ENCODE measurements at regions not wholly inside any gene's neighbourhood (a gene's known extent, or its start where the extent isn't known, plus 50 kb on each side); places are given as distances from the start of the nearest gene placed in this dataset.
"Not testable (repeated sequence)": the region's sequence is repeated elsewhere in the genome, so short reads cannot be mapped to it uniquely, and the experiment has no call there.

DNA sequence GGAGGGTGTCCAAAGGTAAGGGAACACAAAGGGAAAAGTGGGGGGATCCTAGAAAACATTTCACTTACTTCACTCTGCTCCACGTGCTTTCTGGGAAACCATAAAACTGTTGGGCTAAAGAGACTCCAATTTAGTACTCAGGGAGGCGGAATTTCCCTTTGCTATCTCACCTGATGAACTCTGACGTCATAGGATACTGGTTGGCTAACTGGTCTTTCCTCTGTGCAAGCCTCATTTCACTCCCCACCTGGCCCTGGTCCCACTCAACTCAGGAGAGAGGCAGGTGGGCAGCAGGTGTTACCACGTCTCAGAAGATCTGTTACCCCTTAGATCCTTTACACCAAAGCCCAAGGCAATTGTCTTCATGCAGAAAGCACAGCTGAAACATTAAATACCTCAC lies 51.8 kb upstream of the PMAIP1 start:
- DNase-seq (ENCODE audit: extremely low read depth in 1 of 11, low read depth in 9 of 11, low spot score in 4 of 11), result no peak

DNA sequence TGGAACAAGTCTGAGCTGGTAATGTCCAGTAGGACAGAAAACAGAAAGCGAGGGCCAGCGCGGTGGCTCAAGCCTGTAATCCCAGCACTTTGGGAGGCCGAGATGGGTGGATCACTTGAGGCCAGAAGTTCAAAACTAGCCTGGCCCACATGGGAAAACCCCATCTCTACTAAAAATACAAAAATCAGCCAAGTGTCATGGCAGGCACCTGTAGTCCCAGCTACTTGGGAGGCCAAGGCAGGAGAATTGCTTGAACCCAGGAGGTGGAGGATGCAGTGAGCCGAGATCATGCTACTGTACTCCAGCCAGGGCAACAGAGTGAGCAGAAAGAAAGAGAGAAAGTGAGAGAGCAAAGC lies 52.3 kb upstream of the PMAIP1 start:
- not testable (repeated sequence) for DNase-seq (ENCODE audit: extremely low read depth in 1 of 11, low read depth in 9 of 11, low spot score in 4 of 11)

DNA sequence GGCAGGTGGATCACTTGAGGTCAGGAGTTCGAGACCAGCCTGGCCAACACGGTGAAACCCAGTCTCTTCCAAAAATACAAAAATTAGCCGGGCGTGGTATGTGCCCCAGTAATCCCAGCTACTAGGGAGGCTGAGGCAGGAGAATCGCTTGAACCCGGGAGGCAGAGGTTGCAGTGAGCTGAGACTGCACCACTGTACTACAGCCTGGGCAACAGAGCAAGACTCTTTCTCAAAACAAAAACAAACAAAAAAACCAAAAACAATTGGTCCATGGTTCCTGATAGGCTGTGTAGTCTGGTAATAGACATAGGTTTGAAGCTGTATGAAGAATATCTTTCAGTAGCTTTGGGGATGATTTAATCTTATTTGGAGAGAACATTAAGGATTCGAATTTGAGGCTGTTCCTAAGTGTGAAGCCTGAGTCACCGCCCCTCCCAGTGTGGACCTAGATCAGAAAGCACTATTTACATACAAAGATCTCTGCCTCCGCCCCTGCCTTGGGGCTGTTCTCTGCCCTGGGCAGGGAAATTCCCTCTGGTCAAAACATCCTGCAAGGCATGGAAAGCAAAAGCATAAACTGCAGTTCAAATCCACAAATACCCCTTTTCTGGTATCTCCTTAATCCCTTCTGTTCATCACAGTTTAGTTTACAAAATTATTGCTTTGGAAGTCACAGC lies 52.8 kb upstream of the PMAIP1 start:
- no peak for DNase-seq (ENCODE audit: extremely low read depth in 1 of 11, low read depth in 9 of 11, low spot score in 4 of 11)

DNA sequence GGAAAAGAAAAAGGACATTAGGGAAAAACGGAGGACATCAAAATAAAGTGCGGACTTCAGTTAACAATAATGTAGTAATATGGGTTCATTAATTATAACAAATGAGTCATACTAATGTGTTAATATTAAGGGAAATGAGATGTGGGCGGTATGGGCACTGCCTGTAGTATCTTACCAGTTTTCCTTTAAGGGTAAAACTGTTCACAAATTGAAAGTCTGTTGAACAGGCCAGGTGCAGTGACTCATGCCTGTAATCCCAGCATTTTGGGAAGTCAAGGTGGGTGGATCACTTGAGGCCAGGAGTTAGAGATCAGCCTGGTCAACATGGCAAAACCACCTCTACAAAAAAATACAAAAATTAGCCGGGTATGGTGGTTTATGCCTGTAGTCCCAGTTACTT lies 56.8 kb upstream of the PMAIP1 start:
- DNase-seq (ENCODE audit: extremely low read depth in 1 of 11, low read depth in 9 of 11, low spot score in 4 of 11), result no peak

DNA sequence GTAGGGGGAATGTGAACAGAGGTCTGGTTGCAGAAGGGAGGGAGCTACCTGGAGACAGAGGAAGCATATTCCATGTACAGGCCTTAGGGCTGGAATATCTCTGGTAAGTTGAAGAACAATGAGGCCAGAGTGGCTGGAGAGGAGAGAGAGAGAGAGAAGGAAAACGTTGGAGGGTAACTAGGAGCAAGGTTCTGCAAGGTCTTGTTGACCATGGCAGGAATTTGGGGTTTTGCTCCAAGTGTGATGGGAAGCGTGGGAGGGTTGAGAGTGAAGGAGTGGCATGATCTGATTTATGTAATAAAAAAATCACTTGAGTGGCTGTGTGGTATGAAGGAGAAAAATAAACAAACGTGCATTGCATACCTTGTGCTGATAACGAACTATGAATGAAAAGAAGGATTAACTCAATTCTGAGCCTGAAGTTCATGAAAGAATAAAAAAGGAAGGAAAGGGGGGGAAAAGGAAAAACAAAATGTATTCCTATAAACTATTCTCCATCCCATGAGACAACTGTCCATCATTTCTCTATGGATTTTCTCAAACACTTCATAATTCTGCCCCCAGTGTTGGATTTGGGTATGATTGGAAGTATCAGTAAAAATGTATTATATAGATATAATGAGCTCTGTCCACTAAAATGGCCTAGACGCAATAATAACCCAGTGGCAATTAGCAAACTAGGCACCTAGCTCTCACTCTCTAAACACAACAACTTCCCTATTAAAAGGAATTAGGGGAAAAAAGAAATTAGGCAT lies 59.7 kb upstream of the PMAIP1 start:
- DNase-seq (ENCODE audit: extremely low read depth in 1 of 11, low read depth in 9 of 11, low spot score in 4 of 11), result no peak

DNA sequence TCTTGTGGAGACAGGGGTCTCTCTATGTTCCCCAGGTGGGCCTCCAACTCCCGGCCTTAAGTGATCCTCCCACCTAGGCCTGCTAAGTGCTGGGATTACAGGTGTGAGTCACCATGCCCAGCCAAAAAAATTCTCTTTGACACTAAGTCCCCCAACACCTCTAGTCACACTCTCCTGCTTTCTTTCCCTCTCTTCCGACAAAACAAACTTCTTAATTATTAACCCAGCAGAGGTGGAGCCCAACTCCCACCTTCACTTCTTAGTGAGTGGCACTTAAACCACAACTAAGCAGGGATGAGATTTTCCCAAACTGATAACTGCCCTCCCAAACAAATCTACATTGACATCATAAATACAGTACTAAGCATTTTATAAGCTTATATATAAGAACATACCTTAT lies 60.5 kb upstream of the PMAIP1 start:
- DNase-seq (ENCODE audit: extremely low read depth in 1 of 11, low read depth in 9 of 11, low spot score in 4 of 11), result no peak

DNA sequence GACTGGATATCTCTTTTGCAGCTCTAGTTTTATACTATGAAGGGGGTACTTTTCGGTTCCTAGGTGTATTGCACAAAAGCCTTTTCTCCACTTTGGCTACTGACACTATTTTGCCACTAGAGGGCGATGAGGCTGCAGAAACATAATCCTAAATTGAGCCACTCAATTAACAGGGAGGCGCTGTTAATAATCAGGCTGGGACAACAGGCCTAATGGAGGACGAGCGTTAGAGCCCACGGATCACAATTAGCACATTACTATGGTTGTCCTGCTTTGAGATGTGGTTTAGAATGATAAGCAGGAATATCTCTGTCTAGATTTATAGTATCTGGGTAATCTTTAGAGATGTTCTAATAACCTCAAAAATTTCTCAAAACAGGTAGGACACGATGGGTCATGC lies 62.2 kb upstream of the PMAIP1 start:
- DNase-seq (ENCODE audit: extremely low read depth in 1 of 11, low read depth in 9 of 11, low spot score in 4 of 11), result peak in 6 of 11 donors; percentile 35 to 56 (median 42)

DNA sequence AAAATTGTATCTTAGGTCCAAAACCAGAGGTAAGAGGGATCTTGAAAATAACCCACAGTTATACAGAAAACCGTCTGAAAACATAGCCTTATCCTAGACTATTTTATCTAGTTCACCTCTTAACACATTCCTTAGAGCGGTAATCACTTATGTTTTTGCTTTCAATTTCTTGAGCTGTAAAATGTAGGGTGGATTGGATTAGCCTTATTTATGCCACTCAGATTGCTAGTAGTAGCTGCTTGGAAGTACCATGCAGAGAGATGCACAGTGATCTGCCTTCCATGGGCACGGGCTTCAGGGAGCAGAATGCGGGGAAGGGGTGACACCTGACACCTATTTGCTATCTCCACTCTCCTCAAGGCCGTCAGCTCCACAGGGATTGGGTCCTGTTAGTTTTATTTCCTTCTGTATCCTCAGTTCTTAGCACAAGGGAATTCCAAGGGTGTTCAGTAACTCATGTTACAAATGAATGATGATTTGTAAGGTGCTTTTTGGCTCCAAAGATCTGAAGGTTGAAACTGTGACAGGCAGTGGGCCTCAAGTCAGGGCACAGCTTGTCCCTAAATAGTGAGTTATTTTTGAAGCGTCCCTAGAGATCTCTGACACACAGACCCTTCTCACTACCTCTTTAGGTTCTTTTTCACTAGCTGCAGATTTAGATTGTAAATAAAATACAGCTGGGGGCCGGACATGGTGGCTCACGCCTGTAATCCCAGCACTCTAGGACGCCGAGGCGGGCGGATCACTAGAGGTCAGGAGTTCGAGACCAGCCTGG lies 64.0 kb upstream of the PMAIP1 start:
- DNase-seq (ENCODE audit: extremely low read depth in 1 of 11, low read depth in 9 of 11, low spot score in 4 of 11), result no peak

DNA sequence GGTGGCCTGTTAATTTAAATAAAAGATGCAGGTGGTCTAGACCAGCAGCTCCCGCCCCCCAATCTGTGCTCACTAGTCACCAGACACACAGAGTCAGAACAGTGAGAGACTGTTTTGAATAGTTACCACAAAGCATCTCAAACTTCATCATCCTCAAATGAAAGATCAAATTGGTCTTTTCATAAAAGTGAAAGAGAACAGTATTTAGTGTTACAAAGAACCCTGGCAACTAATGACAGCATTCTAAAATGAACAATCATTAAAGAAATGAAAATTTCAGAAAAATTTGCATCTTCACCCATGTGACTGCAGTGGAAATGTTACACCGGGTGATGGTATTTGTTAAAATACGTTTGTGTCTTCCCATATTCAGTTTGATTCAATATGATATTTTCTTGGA lies 65.5 kb upstream of the PMAIP1 start:
- DNase-seq (ENCODE audit: extremely low read depth in 1 of 11, low read depth in 9 of 11, low spot score in 4 of 11), result no peak

DNA sequence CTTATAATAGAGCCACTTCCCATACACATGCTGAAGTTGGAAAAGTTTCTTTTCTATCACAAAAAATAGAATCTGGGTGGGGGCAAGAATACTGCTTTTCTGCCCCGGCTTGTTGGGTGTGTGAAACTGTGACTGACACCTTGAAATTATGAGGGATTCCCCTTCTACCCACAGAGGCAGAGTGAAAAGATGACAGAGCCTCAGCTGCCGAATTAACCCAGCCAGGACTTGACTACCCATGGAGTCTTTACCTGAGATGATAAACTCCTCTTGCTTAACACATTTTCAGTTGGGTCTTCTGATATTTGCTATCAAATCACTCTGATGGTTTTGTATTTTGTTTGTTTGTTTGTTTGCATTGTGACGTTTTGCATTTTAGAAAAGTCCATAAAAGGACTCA lies 66.0 kb upstream of the PMAIP1 start:
- DNase-seq (ENCODE audit: extremely low read depth in 1 of 11, low read depth in 9 of 11, low spot score in 4 of 11), result no peak

DNA sequence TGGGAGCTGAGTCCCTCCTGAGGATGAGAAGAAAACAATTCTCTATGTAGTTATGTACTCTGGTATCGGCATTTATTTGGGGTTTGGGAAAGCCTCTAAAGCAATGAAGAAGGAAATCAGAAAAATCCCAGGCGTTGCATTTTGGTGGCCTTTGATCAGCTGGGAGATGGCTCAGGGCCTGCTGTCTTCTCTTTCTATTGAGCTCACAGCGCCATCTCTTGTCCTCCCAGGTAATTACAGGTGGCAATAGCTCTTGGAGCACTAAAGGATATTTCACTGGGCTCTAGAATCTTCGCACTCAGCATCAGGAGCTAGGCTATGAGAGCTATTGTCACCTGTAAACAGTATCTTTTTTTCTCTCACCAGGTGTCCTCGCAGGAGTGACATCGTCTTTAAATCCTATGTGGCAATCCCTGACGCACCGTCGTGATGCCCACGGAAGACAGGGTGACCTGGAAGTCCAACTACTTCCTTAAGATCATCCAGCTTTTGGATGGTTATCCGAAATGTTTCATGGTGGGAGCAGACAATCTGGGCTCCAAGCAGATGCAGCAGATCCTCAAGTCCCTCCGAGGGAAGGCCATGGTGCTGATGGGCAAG lies 76.1 kb upstream of the PMAIP1 start:
- DNase-seq (ENCODE audit: extremely low read depth in 1 of 11, low read depth in 9 of 11, low spot score in 4 of 11), result peak; percentile 46 to 83 (median 67)

DNA sequence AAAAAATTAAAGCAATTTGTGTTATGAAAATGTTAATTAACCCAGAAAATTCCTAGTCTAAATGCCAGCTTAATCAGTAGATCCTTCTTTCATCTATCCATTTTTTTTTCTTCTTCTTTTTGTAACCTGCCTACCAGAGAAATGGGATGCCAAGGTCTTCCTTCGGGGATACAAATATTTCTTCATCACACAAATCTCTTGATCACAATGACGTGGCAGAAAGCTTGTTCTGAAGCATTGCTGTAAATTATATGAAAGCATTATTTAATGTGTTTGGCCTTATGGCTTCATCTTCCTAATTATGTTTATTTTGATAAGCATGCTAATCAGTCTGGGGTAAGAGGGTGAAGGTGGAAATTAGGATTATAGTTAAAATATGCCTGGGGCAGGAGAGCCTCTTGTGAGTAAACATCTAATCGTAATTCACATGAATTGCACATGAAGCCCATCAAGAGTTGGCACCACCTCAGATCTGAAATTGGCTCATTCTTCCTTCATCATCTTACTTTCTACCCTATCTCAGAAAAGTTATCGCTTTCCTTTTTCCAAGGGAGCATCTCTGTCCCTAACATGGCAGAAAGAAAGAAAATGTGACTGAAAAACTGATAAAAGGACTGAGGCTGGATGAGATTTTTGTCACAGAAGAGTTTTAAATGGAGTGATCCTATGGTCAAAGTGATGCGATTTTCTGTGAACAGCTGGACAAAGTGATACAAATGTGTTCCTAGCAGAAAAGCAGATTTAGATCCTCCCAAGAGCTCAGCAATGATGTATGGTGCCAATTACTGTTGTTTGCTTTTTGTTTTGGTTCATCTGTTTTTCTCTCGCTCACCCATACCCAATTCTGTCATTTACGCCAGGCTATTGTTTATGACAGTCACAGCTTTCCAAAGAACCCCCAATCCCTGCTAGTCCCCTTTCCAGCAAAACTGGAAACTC lies 76.9 kb upstream of the PMAIP1 start:
- DNase-seq (ENCODE audit: extremely low read depth in 1 of 11, low read depth in 9 of 11, low spot score in 4 of 11), result no peak

DNA sequence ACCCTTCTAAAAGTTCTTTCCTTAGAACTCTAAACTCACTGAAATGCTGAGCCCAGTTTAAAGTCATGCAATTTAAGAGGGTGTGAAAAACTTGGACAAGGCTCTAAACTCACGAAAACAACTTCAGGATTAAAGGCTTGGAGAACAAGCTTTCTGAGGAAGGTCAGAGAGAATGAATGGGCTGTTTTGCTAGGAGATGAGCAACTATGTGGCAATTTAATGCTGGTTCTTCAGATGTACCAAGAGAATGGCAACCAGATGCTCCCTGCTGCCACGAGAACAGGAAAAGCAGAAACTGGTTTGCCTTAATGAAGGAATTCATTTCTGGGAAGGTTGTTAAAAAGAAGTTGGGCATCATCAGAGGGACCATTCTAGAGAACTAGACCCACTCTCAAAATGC lies 77.8 kb upstream of the PMAIP1 start:
- DNase-seq (ENCODE audit: extremely low read depth in 1 of 11, low read depth in 9 of 11, low spot score in 4 of 11), result no peak

DNA sequence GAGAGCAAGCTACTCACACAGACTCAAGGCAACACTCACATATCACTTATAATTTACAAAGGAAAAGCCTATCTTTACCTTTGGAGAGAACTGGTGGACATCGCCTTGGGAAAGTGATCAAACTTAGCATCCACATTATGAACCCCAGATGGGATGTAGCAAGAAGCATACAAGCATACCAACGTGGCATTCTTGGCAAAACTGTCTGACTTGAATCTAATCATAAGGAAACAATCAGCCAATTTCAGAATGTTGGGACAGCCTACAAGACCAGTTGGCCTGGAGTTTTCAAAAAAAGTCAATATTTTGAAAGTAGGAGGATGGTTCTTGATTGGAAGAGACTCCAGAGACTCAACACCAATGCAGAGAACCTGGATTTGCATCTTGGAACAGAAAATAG lies 79.1 kb upstream of the PMAIP1 start:
- DNase-seq (ENCODE audit: extremely low read depth in 1 of 11, low read depth in 9 of 11, low spot score in 4 of 11), result no peak

DNA sequence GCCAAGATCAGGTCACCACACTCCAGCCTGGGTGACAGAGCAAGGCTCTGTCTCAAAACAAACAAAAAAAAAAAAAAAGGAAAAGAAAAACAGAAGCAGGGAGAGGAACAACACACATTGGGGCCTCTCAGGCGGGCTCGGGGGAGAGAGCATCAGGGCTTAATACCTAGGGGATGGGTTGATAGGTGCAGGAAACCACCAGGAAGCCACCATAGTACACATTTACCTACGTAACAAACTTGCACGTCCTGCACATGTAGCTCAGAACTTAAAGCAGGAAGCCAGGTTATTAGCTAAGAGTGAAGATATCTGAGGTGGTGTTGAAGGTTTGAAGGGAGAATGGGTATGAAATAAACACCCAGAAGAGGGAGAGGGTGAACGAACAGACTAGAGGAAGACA lies 81.0 kb upstream of the PMAIP1 start:
- DNase-seq (ENCODE audit: extremely low read depth in 1 of 11, low read depth in 9 of 11, low spot score in 4 of 11), result no peak

DNA sequence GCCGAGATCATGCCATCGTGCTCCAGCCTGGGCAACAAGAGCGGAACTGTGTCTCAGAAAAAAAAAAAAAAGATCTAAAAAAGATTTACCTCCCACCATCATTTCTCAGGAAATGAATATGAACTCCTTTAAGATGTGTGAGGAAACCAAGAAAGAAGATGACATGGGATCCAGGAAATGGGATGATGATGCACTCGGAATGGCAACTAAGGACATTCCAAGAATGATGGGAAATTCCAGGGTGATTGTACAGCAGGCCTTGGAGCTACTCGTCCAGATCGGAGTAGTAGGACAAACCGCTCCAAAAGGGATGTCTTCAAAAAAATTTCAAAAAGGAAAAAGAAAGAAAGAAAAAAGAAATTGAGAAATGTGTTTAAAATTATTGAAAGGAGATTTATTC lies 84.9 kb upstream of the PMAIP1 start:
- DNase-seq (ENCODE audit: extremely low read depth in 1 of 11, low read depth in 9 of 11, low spot score in 4 of 11), result no peak

DNA sequence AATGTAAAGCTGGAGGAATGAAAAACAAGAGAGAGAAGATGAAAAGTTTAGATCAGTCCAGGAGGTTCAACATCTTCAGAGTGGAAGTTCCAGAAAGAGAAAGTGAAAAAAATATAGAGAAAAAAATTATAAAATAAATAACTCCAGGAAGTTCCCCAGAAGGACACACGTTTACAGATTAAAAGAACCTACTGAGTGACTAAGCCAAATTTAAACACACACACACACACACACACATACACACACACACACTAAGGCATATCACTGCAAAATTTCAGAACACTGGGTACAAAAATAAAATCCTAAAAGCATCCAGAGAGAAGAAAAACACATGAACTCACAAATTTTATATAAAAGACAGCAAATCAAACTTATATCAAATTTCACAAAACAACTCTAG lies 85.9 kb upstream of the PMAIP1 start:
- DNase-seq (ENCODE audit: extremely low read depth in 1 of 11, low read depth in 9 of 11, low spot score in 4 of 11), result no peak

DNA sequence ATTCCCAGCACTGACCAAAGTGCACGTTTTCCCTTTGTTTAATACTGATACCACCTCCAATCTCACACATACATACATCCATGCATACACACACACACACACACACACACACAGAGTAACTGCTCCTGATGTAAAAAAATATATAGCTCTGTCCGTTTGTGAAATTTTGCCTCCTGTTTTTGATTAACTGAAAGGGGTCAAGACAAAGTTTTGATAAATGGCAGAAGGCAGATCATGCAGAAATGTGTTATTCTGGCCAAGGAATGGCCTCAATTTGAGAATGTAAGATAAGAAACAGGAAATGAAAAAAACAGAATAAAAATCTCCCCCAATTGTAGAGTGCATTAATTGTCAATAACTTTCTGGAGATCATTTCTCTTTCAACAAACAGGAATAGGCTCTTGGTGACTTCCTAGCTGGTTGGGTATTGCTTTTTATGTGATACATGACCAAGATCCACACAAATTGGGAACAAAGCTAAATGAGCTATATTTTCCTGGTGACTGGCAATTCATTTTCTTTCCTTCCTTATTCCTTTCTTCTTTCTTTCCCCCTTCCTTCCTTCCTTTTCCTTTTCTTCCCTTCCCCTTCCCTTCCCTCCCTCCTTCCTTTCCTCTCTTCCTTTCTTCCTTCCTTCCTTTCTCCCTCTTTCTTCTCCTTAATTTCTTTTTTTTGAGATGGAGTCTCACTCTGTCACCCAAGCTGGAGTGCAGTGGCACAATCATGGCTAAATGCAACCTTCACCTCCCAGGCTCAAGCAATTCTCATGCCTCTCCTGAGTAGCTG lies 88.9 kb upstream of the PMAIP1 start:
- DNase-seq (ENCODE audit: extremely low read depth in 1 of 11, low read depth in 9 of 11, low spot score in 4 of 11), result no peak

Measured in renal cortex interstitium (tissue), 11 donors.